C1 segment of cervical spinal cord (tissue), 14 donors: ENCODE measurements at regions not wholly inside any gene's neighbourhood (a gene's known extent, or its start where the extent isn't known, plus 50 kb on each side); places are given as distances from the start of the nearest gene placed in this dataset.

Source experiments
- DNase-seq, 14 donors: peaks; one replicate each; lab custom pipeline; 2025; lab: John Stamatoyannopoulos, UW

GRCh38 chr7:35386816-35387706 is 133.2 kb upstream of the TBX20 start:
- DNase-seq: no peak

DNA sequence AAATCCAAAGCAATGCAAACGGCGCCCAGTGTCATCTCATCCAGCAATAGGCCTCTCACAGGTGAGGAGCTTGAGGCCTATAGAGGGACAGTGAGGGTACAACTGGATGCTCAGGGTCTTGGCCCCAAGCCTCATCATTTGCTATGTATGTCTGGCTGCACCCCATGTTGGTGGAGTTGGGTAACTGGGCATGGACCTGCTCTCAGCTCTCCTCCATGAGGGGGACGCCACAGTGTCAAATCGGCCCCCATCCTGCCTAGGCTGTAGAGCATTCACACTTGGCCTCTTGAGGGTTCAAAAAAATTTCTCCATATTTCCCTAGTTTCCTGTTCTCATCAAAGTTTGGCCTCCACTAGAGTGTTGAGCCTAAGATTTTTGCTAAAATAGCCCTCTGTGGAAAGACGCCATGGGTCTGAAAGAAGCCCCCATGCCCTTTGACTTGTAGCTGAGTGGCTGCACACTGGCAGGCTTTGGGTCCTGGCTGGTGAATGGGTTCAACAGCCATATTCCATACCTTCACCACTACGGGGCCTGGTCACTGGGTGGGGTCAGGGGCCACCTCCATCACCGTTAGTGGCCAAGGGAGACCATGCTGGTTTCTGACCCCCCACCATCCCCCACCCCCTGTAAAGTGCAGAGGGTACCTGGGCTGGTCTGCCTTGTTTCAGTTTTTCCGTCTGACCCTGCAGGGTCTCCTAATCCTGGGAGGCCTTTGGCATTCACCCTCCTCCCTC is 132.3 kb upstream of the TBX20 start:
- no peak for DNase-seq

DNA sequence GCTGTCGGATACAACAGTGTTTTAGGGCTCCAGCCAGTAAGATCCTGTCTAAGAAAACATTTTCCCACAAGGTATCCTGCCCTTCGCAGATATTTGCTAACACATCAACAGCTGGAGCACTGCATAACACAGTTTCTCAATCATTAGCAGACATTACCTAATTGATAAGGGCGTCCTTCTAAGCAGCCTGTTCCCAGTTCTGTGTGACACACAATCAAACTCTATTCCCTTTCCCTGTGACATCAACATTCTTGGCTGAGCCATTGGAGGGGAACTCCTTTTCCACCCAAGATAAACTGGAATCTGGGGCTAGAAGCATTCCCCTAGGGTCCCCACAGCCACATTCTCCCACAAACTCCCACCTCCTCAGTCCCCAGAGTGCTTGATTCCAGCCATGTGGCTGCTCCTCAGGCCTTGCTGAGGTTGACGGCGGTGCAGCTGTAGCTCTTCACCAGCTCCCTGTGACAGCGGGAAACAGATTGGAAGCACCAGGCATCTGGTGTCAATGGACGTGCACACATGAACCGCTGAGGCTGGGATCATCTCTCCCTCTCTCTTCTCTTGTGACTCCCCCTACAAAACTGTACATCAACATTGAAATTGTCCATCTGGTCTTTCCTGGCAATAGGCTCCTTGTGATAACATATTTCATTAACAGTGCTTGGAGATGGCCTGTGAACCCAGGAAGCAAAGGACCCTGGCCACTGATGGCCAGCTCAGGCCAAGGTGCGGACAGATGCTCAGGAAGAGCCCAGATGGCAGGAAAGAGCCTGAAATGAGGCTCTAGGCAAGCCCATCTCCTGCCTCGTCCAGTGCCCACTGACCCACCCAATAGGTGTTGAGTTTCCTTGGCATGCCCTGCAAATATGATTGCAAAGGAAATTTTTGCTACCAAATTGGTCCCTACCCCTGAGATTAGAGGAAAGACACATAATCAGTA is 131.1 kb upstream of the TBX20 start:
- DNase-seq: no peak

- DNase-seq: no peak
Measured at GRCh38 chr7:35380739-35381224, 126.9 kb upstream of the TBX20 start.

GRCh38 chr7:35379481-35379880 is 125.6 kb upstream of the TBX20 start:
- DNase-seq: peak in 5 of 14 donors; percentile 3 to 17 (median 13)

- DNase-seq: no peak
Measured at GRCh38 chr7:35375516-35375915, 121.6 kb upstream of the TBX20 start.

DNA sequence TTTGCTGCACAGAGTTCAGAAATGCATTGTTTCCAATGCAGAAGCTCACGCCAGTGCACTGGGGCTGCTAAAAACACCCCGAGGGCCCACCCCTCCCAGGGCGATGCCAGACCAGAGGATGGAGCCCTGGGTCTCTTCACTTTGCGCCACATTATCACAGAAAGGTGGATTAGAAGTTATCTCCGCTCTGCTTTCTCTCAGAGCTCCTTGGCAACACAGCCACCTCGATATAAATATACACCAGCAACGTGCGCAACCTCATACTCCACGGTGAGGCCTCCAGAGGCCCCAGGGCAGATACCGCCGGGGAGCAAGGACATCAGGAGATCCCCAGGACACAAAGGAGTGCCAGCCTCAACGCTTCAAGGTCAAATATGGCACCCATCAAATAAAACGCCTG is 121.0 kb upstream of the TBX20 start:
- DNase-seq: no peak

- DNase-seq: no peak
Measured at GRCh38 chr7:35371221-35371620, 117.3 kb upstream of the TBX20 start.

DNA sequence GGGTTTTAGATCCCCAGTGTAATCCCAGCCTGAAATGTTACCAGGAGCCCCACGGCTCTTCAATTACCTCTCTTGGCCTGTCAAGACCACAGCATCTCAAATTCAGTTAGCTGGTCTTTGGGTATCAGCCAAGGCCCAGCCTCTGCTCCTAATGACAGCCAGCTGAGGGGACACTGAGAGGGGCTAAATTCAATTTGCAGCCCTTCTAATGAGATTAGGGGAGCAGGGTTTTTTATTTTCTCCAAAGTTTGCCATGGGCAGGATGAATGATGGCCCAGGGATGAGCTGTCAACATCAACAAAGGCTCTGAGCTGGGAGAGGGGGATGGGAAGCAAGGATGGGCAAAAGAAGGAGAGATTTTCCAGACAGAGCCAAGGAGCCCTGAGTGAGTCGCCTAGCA is 116.8 kb upstream of the TBX20 start:
- no peak for DNase-seq

DNA sequence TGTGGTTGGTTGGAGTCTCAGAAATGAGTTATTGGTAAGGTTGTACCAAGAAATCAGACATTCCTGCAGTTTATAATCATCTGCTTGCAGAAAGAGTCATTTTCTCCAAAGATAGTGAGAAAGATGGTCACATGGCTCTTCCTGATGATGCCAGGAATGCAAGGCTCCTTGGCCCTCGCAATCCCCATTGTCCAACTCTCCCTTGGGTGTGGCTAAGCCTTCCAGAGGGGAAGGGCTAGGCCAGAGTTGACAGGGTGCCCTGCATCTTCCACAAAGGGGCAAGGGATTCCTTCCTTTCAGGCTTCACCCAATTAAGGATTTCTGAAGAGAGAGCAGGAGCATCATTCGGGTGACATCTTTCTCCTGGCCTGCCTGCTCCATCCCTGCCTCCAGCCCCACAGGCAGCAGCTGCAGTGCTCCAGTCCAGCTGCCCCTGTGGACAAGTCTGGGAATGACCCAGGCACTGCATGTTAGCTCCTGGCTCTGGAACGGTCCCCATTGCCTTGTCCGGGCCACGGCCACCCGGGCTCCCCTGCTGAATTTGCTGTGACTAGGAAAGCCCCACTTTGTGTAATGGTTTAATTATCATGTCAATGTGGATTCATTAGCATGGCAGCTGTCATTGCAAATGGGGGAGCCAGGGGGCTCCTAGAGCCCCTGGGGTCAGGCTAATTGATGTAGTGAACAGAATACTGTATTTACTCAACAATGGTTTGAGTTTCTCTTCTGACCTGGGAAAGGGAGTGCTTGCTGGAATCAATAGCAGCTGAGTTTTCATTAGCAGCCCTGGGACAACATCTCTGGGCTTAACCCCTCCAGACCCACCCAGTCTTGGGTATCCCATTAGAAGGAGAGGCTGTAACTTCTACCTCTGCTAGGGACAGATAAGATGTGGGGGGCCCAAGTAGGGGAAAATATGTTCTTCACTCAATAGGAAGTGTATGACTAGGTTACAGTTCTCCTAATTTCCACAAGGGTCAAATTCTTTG is 112.6 kb upstream of the TBX20 start:
- no peak for DNase-seq

- no peak for DNase-seq
Measured at GRCh38 chr7:35365523-35365922, 111.6 kb upstream of the TBX20 start.

- no peak for DNase-seq
Measured at GRCh38 chr7:35362341-35362740, 108.4 kb upstream of the TBX20 start.

DNA sequence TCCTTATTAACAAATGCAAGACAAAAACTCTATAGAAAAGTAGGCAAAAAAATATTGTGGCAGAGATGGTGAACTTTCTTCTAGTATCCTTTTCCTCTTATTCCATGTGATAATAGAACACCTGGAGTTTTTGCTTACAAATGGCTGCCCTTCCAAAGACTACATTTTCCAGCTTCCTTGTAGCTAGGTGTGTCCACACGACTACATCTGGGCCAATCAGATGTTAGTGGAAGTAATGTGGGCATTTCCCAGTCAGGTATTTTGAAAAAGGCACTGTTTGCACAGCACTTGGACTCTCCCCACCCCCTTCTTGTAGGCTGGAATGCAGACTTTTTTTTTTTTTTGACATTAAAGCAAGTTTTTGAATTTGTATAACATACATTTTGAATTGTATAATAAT is 105.5 kb upstream of the TBX20 start:
- no peak for DNase-seq

DNA sequence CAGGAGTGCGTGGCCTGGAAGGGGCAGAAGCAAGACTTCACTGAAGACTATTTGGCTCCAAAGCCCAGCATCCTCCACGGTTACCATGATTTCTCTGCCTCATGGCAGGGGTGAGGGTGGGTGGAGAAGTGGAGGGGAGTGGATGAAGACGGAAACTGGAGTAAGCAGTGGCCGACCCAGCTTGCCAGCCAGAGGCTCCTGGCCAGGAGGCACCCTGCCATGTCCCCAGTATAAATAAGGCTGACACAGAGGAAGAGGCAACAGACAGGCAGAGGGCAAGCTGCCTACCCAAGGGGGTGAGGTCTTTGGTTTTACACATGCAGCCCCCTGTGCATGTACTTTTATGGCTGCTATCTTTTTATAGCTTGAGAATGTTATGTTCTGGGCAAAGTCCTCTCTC is 102.6 kb upstream of the TBX20 start:
- peak in 4 of 14 donors; percentile 4 to 20 (median 11) for DNase-seq

- no peak for DNase-seq
Measured at GRCh38 chr7:35355911-35356310, 102.0 kb upstream of the TBX20 start.

- no peak for DNase-seq
Measured at GRCh38 chr7:35355199-35355598, 101.3 kb upstream of the TBX20 start.

- DNase-seq: no peak
Measured at GRCh38 chr7:35353481-35353880, 99.6 kb upstream of the TBX20 start.

DNA sequence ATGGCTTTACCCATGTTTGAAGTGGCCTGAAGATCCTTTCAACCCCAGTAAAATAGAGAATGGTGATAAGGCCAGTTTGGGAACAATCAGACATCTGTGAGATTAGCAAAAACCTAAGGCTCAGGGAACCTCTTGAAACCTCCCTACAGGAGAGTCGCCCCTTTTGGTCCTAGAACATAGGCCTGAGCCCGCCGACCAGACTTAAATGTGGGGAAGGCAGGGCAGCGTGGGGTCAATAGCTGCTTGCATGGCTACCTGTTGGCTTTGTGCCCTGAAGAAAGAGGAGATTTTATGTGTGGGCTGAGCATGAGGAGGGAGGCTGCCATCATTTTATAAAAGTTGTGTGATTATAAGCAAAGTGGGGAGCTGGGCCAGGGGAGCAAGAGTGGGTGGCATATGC is 97.6 kb upstream of the TBX20 start:
- DNase-seq: no peak

- DNase-seq: no peak
Measured at GRCh38 chr7:35348611-35349400, 94.9 kb upstream of the TBX20 start.

GRCh38 chr7:35342786-35343185 is 88.9 kb upstream of the TBX20 start:
- DNase-seq: no peak
